ENCODE measurements at regions not wholly inside any gene's neighbourhood (a gene's known extent, or its start where the extent isn't known, plus 50 kb on each side); places are given as distances from the start of the nearest gene placed in this dataset.

DNA sequence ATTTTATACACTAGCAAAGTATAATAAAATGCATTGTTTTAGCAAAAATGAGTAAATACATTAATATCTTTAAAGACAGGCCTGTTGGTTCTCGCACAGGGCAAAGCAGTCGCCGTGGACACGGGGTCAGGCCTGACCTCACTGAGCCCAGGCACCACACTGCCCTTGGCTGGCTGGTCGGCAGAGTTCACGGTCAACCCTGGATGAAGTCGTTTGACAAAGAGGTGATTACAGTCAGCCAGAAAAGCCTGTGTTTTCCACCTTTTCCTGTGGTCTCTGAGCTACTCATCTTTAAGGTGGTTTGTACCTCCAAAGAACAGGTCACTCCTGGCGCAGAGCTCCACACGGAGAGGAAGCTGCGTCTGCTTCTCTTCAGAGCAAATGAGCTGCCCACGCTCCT, 191.5 kb downstream of the DLL1 start:
- TF ChIP-seq, protein P1, sequence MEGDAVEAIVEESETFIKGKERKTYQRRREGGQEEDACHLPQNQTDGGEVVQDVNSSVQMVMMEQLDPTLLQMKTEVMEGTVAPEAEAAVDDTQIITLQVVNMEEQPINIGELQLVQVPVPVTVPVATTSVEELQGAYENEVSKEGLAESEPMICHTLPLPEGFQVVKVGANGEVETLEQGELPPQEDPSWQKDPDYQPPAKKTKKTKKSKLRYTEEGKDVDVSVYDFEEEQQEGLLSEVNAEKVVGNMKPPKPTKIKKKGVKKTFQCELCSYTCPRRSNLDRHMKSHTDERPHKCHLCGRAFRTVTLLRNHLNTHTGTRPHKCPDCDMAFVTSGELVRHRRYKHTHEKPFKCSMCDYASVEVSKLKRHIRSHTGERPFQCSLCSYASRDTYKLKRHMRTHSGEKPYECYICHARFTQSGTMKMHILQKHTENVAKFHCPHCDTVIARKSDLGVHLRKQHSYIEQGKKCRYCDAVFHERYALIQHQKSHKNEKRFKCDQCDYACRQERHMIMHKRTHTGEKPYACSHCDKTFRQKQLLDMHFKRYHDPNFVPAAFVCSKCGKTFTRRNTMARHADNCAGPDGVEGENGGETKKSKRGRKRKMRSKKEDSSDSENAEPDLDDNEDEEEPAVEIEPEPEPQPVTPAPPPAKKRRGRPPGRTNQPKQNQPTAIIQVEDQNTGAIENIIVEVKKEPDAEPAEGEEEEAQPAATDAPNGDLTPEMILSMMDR (conservative IDR thresholded peaks at IDR 0.05; ENCODE audit: low read depth, low read length), result no peak
- DNase-seq (ENCODE audit: low read depth), result no peak
- H3K4me3 ChIP-seq (ENCODE audit: low read length), result no peak overlapping the region

DNA sequence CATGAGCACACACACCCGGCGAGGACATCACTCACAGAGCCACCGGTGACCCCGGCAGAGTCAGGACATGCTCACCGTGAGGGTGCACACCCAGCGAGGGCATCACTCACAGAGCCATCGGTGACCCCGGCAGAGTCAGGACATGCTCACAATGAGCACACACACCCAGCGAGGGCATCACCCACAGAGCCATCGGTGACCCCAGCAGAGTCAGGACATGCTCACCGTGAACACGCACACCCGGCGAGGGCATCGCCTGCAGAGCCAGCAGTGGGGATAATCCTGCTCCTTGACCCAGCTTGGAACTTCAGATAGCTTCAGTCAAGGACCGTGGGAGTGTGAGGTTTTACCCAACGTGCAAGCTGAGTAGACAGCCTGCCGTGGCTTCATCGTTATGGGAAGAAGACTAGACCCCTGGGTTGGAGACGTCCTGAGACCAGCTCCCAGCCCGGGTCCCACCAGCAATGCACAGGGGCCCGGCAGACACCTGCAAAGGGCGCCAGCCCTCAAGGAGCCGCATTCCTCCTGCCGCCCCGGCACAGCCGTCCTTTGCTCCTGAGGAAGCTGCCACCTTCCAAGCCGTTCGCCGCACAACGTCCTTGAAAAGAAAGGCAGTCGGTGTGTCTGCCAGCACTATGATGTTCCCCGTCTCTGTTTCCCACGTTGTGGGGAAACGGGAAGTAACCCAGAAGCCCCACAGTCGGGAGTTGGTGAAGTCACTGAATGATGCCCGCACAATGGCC, 192.3 kb downstream of the DLL1 start:
- DNase-seq (ENCODE audit: low read depth), result no peak
- TF ChIP-seq, protein P1 (conservative IDR thresholded peaks at IDR 0.05; ENCODE audit: low read depth, low read length), result no peak
- H3K4me3 ChIP-seq (ENCODE audit: low read length), result no peak overlapping the region

DNA sequence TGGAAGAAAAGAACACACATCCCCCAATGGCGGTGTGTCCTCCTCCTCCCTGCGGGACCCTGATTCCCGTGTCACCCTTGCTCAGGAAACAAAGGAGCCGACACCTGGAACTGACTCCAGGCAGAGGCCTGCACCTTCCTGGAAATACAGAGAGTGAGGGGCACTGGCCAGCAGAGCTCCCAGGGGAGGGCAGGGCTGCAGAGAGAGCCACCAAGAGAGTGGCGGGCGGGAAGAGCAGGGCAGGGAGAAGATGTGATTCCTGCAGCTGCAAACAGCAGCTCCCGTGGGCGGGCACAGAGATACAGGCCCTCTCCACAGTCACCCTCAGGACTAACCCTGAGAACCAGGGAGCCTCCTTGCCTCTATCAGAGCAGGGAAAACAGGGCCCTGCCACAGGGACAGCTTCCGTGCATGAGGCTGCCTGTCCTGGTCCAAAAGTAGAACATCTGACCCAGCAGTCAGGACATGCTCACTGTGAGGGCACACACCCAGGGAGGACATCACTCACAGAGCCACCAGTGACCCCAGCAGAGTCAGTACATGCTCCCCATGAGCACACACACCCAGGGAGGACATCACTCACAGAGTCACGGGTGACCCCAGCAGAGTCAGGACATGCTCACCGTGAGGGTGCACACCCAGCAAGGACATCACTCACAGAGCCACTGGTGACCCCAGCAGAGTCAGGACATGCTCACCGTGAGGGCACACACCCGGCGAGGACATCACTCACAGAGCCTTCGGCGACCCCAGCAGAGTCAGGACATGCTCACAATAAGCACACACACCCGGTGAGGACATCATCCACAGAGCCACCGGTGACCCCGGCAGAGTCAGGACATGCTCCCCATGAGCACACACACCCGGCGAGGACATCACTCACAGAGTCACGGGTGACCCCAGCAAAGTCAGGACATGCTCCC, 193.1 kb downstream of the DLL1 start:
- TF ChIP-seq, protein P1 (conservative IDR thresholded peaks at IDR 0.05; ENCODE audit: low read depth, low read length), result no peak
- no peak for DNase-seq (ENCODE audit: low read depth)
- H3K4me3 ChIP-seq (ENCODE audit: low read length), result no peak overlapping the region

DNA sequence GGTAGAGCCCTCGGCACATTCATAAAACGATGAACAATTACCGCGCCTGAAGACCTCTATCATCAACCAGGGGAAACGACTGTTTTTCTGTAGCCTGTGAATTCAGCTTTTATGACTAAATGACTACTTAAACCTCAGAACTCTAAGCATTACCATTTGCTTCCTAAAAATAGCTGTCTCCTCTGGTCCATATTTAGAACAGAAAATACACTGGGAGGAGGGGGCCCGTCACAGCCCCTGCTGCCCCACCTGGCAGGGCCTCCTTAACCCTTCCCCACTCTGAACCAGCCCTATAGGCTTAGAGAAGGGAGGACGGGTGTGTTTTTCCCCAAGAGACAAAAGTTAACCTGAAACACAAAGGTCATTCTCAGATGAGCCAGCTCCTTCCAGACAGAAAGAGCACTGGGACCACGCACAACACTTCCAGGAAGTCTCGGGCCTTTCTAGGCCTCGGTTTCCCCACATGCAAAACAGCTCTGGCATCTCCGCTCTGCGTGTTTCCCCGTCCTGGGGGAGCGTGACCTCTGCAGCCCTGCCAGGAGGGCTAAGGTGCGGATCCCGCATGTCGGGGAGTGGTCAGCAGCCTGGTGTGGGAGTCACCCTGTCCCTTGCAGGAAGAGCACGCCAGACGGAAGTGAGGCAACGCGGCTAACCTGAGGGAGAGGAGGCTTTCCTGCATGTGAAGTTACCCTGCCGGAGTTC, 193.9 kb downstream of the DLL1 start:
- no peak for DNase-seq (ENCODE audit: low read depth)
- TF ChIP-seq, protein P1 (conservative IDR thresholded peaks at IDR 0.05; ENCODE audit: low read depth, low read length), result no peak

DNA sequence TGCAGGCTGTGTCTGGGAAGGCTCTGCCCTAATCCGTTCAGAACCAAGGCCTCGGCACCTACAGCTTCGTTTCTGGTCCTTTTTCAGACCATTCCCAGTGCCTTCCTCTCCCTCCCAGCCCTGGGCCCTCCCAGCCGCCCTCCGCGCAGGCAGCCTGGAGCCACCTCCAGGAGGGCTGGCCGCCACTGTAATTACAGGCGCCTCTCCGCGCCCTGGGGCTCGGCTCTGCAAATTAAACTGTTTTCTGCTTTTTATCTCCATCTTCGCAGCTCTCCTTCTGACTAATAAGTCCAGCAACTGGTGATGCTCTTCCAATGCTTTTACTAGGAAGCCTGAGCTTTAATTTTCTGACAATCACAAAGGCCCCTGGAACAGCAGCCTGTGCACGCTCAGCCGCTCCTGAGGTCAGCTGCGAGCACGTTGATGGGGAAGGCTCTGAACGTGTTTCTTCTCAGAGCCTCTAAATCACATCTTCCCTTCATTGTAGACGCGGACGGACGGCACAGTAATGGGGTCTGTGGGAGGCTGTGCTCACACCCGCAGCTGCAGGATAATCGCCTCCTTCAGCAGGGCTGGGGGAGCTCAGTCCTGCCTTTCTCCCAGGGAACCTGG, 194.6 kb downstream of the DLL1 start:
- no peak for DNase-seq (ENCODE audit: low read depth)
- no peak overlapping the region for H3K4me3 ChIP-seq (ENCODE audit: low read length)
- TF ChIP-seq, protein P1 (conservative IDR thresholded peaks at IDR 0.05; ENCODE audit: low read depth, low read length), result no peak

More for the DNA sequence above, 193.9 kb downstream of the DLL1 start:
- H3K4me3 ChIP-seq (ENCODE audit: low read length), result no peak overlapping the region

DNA sequence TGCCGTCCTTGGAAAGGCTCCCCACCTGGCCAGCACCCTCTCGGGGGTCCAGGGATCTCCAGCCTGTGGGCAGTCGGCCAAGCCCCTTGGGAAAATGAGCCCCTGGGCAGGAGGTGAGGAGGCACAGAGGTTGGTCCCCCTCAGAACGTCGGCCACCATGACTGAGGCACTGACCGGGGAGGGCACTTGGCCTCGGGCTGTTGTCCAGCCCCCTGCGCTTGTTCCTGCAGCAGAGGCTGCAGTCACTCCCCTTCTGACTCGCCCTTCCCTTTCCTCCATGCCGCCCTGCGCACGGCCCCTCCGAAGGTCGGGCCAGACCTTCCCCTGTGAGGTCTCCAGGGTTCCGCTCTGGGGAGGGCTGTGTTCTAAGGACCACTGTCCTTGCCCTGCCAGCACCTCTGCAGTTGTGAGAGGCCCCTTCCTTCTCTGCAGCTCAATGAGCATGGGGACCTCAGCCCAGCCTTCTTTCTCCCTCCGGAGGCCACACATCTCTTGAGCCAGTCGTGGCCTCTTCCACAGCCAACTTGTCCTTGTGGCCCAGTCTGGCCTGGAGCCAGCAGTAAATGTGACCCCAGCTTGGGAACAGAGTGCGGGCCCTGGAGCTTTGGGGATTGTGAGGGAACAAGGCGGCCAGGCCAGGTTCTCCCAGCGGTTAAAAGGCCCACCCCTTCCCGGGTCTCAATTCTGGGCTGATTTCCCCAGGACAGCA, 195.5 kb downstream of the DLL1 start:
- DNase-seq (ENCODE audit: low read depth), result no peak
- TF ChIP-seq, protein P1 (conservative IDR thresholded peaks at IDR 0.05; ENCODE audit: low read depth, low read length), result no peak
- no peak overlapping the region for H3K4me3 ChIP-seq (ENCODE audit: low read length)

Measured in retinal pigment epithelial cell (primary cell).